Tibial nerve (tissue), 4 donors: ENCODE measurements at regions not wholly inside any gene's neighbourhood (a gene's known extent, or its start where the extent isn't known, plus 50 kb on each side); places are given as distances from the start of the nearest gene placed in this dataset.

Experiments used
- DNase-seq, 2 donors: peaks; one replicate each; pipeline ENCODE4 v3.0.0-alpha.2; 2019; ENCODE audit warnings: low spot score in 2 of 2
- H3K27ac ChIP-seq, 4 donors: fragments of 200-600 bp; sonication (generic) in 3 of 4; one replicate each; pipeline ENCODE4 v1.5.1; 2017 to 2019; ENCODE audit warnings: mild to moderate bottlenecking in 1 of 4
- H3K27me3 ChIP-seq, 2 donors: fragments of 200-600 bp; sonication (generic) in 1 of 2; one replicate each; pipeline versions ENCODE4 v1.5.1 to v1.6.0; 2017 to 2019
- H3K36me3 ChIP-seq, 3 donors: fragments of 200-600 bp; sonication (generic); one replicate each; pipeline ENCODE4 v1.5.1; 2018 to 2019
- H3K4me1 ChIP-seq, 4 donors: fragments of 200-600 bp; sonication (generic) in 3 of 4; one replicate each; pipeline ENCODE4 v1.5.1; 2017 to 2019
- H3K4me3 ChIP-seq, 4 donors: fragments of 200-600 bp; sonication (generic) in 3 of 4; one replicate each; pipeline ENCODE4 v1.5.1; 2017 to 2019; ENCODE audit warnings: mild to moderate bottlenecking in 1 of 4, moderate library complexity in 1 of 4
- H3K9me3 ChIP-seq, 4 donors: fragments of 200-600 bp; sonication (generic) in 3 of 4; one replicate each; pipeline ENCODE4 v1.5.1; 2017 to 2019
- CTCF ChIP-seq, 5 experiments: fragments of 200-600 bp in 3 of 5; fragments of 450-650 bp in 2 of 5; sonication (generic) in 3 of 5; IDR thresholded peaks; one replicate each; pipeline ENCODE4 v1.5.1; 2016 to 2019; ENCODE audit warnings: antibody characterized with exemption in 5 of 5, mild to moderate bottlenecking in 3 of 5, moderate library complexity in 2 of 5
- EP300 ChIP-seq, 2 donors: sonication (generic); formaldehyde crosslinking; IDR thresholded peaks; one replicate each; pipeline ENCODE4 v1.6.1; 2017; ENCODE audit warnings: antibody characterized with exemption in 2 of 2, mild to moderate bottlenecking in 1 of 2
- POLR2A ChIP-seq, 2 donors: fragments of 450-650 bp; IDR thresholded peaks; one replicate each; pipeline ENCODE4 v1.6.1; 2017; ENCODE audit warnings: antibody characterized with exemption in 2 of 2, mild to moderate bottlenecking in 2 of 2, moderate library complexity in 2 of 2
- WGBS, 2 donors: methylation state at CpG; one replicate each; pipeline ENCODE4 v1.1.5; 2018; 5-methylcytosine and 5-hydroxymethylcytosine counted together

- TF ChIP-seq POLR2A (IDR thresholded peaks at IDR 0.05) (no peak), EP300 (IDR thresholded peaks at IDR 0.05) (no peak), CTCF (IDR thresholded peaks at IDR 0.05) (no peak)
- WGBS, 2 donors, result 90 to 95% methylated on average over 2 of the region's 2 CpGs
Measured at GRCh38 chr4:96465834-96466233, 625.9 kb downstream of the PDHA2 start.

GRCh38 chr4:96471956-96472867 lies 632.3 kb downstream of the PDHA2 start:
- no peak for DNase-seq
- H3K27ac ChIP-seq, result no peak overlapping the region
- H3K9me3 ChIP-seq, result peaks cover 0 to 10% (median 1%) of the 10 kb centered on the region in 4 donors
- H3K36me3 ChIP-seq, result no peaks in the 10 kb centered on the region
- H3K4me1 ChIP-seq, result no peaks in the 10 kb centered on the region
- no peak overlapping the region for H3K4me3 ChIP-seq
- TF ChIP-seq CTCF (IDR thresholded peaks at IDR 0.05), result no peak
- no peak for TF ChIP-seq EP300 (IDR thresholded peaks at IDR 0.05)
- no peak for TF ChIP-seq POLR2A (IDR thresholded peaks at IDR 0.05)
- no peaks in the 10 kb centered on the region for H3K27me3 ChIP-seq

More at GRCh38 chr4:96465834-96466233, 625.9 kb downstream of the PDHA2 start:
- H3K27ac ChIP-seq, result no peak overlapping the region
- H3K9me3 ChIP-seq, result peaks cover 0 to 10% (median 0%) of the 10 kb centered on the region in 4 donors
- DNase-seq, result no peak
- H3K4me1 ChIP-seq, result no peaks in the 10 kb centered on the region
- no peaks in the 10 kb centered on the region for H3K27me3 ChIP-seq
- no peaks in the 10 kb centered on the region for H3K36me3 ChIP-seq
- H3K4me3 ChIP-seq, result no peak overlapping the region

- H3K4me1 ChIP-seq, result no peaks in the 10 kb centered on the region
- no peak for DNase-seq
Measured at GRCh38 chr4:96473246-96473645, 633.4 kb downstream of the PDHA2 start.

GRCh38 chr4:96483308-96484030 lies 643.6 kb downstream of the PDHA2 start:
- TF ChIP-seq CTCF (IDR thresholded peaks at IDR 0.05), result no peak
- no peak for TF ChIP-seq EP300 (IDR thresholded peaks at IDR 0.05)
- no peak for TF ChIP-seq POLR2A (IDR thresholded peaks at IDR 0.05)
- no peaks in the 10 kb centered on the region for H3K36me3 ChIP-seq
- H3K27ac ChIP-seq, result no peak overlapping the region
- no peak for DNase-seq
- WGBS, 2 donors, result 71 to 89% methylated on average over 4 of the region's 4 CpGs
- no peak overlapping the region for H3K4me3 ChIP-seq
- H3K9me3 ChIP-seq, result peaks cover 0 to 11% (median 0%) of the 10 kb centered on the region in 4 donors
- H3K4me1 ChIP-seq, result no peaks in the 10 kb centered on the region
- no peaks in the 10 kb centered on the region for H3K27me3 ChIP-seq

More at GRCh38 chr4:96473246-96473645, 633.4 kb downstream of the PDHA2 start:
- Histone ChIP-seq H3K9me3 (peaks cover 0 to 7% (median 1%) of the 10 kb centered on the region in 4 donors), H3K27ac (no peak overlapping the region), H3K27me3 (no peaks in the 10 kb centered on the region), H3K4me3 (no peak overlapping the region), H3K36me3 (no peaks in the 10 kb centered on the region)
- TF ChIP-seq POLR2A (IDR thresholded peaks at IDR 0.05) (no peak), CTCF (IDR thresholded peaks at IDR 0.05) (no peak), EP300 (IDR thresholded peaks at IDR 0.05) (no peak)
- WGBS, 2 donors, result 88 to 90% methylated on average over 1 of the region's 1 CpG

GRCh38 chr4:96486563-96486962 lies 646.7 kb downstream of the PDHA2 start:
- TF ChIP-seq EP300 (IDR thresholded peaks at IDR 0.05), result no peak
- no peak for TF ChIP-seq POLR2A (IDR thresholded peaks at IDR 0.05)
- no peak for TF ChIP-seq CTCF (IDR thresholded peaks at IDR 0.05)
- Histone ChIP-seq H3K27ac (no peak overlapping the region), H3K36me3 (no peaks in the 10 kb centered on the region), H3K9me3 (peaks cover 0 to 11% (median 0%) of the 10 kb centered on the region in 4 donors), H3K27me3 (no peaks in the 10 kb centered on the region), H3K4me3 (no peak overlapping the region), H3K4me1 (no peaks in the 10 kb centered on the region)
- no peak for DNase-seq
